ENCODE measurements at regions not wholly inside any gene's neighbourhood (a gene's known extent, or its start where the extent isn't known, plus 50 kb on each side); places are given as distances from the start of the nearest gene placed in this dataset.

- no peaks in the 10 kb centered on the region for H3K36me3 ChIP-seq (ENCODE audit: control insufficient read depth, insufficient read depth, low read length)
- no peaks in the 10 kb centered on the region for H3K79me2 ChIP-seq
- H3K27me3 ChIP-seq (ENCODE audit: control insufficient read depth, insufficient read depth, low read length) = no peaks in the 10 kb centered on the region
- H3K27ac ChIP-seq = no peak overlapping the region
- no peak overlapping the region for H3K4me3 ChIP-seq (ENCODE audit: low read depth, low read length)
- no peak overlapping the region for H2AFZ ChIP-seq
- H3K9me3 ChIP-seq (ENCODE audit: control insufficient read depth, low read length) = no peaks in the 10 kb centered on the region
- H3K4me1 ChIP-seq = no peaks in the 10 kb centered on the region
- H3K4me2 ChIP-seq (ENCODE audit: low read length) = no peak overlapping the region
- no peak for TF ChIP-seq CTCF (IDR thresholded peaks at IDR 0.05)
- H3K9ac ChIP-seq = no peak overlapping the region
These were observed 228.3 kb upstream of the BRINP1 start for GRCh38 chr9:119597499-119597898.

GRCh38 chr9:119596703-119597102, 227.5 kb upstream of the BRINP1 start:
- Histone ChIP-seq H3K79me2 (no peaks in the 10 kb centered on the region), H3K27ac (no peak overlapping the region), H3K4me3 (ENCODE audit: low read depth, low read length) (no peak overlapping the region), H2AFZ (no peak overlapping the region), H3K4me1 (no peaks in the 10 kb centered on the region), H3K4me2 (ENCODE audit: low read length) (no peak overlapping the region), H3K36me3 (ENCODE audit: control insufficient read depth, insufficient read depth, low read length) (no peaks in the 10 kb centered on the region), H3K9ac (no peak overlapping the region), H3K9me3 (ENCODE audit: control insufficient read depth, low read length) (no peaks in the 10 kb centered on the region), H3K27me3 (ENCODE audit: control insufficient read depth, insufficient read depth, low read length) (no peaks in the 10 kb centered on the region)
- TF ChIP-seq CTCF (IDR thresholded peaks at IDR 0.05) = no peak

DNA sequence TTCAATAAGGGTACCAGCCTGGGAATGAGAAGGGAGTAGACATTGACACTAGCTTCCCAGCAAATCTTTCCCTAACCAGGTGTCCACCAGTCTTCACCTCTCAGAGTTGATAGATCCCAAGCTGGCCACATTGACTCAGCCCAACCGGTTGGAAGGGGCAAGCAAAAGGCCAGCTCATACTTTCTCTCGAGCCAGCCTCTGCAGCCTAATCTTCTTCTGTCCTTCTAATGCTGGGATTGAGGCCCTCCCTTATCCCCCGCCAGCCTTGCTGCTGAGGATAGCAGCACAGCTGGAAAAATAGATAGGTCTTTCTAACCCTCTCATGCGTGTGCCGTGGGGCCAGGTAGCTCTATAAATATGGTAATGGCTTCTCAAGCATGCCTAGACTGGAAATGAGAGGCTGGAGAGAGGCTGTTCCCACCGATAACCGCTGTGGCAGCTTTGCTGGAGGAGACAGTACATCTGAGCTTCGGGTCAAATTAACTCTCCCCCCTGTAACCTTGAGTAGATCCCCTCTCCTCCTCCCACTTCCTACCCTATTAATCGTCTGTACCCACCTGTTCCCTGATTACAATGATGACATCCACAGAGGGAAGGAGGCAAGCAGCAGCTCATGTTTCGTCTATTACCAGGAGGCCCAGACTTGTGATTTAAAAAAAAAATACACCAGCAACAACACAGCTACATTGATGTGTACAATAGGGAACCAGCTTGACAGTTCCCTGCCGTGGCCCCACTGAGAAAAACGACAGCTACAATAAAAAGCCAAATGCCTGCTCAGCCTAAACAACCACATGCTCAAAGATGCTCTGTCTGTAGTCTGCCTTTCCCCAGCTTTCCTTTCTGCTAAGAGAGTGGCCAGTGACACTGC, 219.9 kb upstream of the BRINP1 start:
- Histone ChIP-seq H3K9me3 (ENCODE audit: control insufficient read depth, low read length) (no peaks in the 10 kb centered on the region), H3K36me3 (ENCODE audit: control insufficient read depth, insufficient read depth, low read length) (no peaks in the 10 kb centered on the region), H3K4me2 (ENCODE audit: low read length) (no peak overlapping the region), H3K4me1 (no peaks in the 10 kb centered on the region), H2AFZ (no peak overlapping the region), H3K27ac (no peak overlapping the region), H3K27me3 (ENCODE audit: control insufficient read depth, insufficient read depth, low read length) (no peaks in the 10 kb centered on the region), H3K79me2 (no peaks in the 10 kb centered on the region), H3K9ac (no peak overlapping the region), H3K4me3 (ENCODE audit: low read depth, low read length) (no peak overlapping the region)
- TF ChIP-seq CTCF (IDR thresholded peaks at IDR 0.05) = no peak

GRCh38 chr9:119577881-119578280, 208.6 kb upstream of the BRINP1 start:
- Histone ChIP-seq H3K9ac (no peak overlapping the region), H3K4me3 (ENCODE audit: low read depth, low read length) (no peak overlapping the region), H3K27me3 (ENCODE audit: control insufficient read depth, insufficient read depth, low read length) (no peaks in the 10 kb centered on the region), H3K27ac (no peak overlapping the region), H3K79me2 (no peaks in the 10 kb centered on the region), H3K4me1 (no peaks in the 10 kb centered on the region), H2AFZ (no peak overlapping the region), H3K9me3 (ENCODE audit: control insufficient read depth, low read length) (no peaks in the 10 kb centered on the region), H3K36me3 (ENCODE audit: control insufficient read depth, insufficient read depth, low read length) (no peaks in the 10 kb centered on the region), H3K4me2 (ENCODE audit: low read length) (no peak overlapping the region)
- no peak for TF ChIP-seq CTCF (IDR thresholded peaks at IDR 0.05)

GRCh38 chr9:119559986-119560385, 190.8 kb upstream of the BRINP1 start:
- Histone ChIP-seq H3K4me3 (ENCODE audit: low read depth, low read length) (no peak overlapping the region), H3K36me3 (ENCODE audit: control insufficient read depth, insufficient read depth, low read length) (no peaks in the 10 kb centered on the region), H3K79me2 (no peaks in the 10 kb centered on the region), H2AFZ (no peak overlapping the region), H3K4me2 (ENCODE audit: low read length) (no peak overlapping the region), H3K27me3 (ENCODE audit: control insufficient read depth, insufficient read depth, low read length) (no peaks in the 10 kb centered on the region), H3K4me1 (no peaks in the 10 kb centered on the region), H3K9ac (no peak overlapping the region), H3K27ac (no peak overlapping the region), H3K9me3 (ENCODE audit: control insufficient read depth, low read length) (no peaks in the 10 kb centered on the region)
- no peak for TF ChIP-seq CTCF (IDR thresholded peaks at IDR 0.05)
